GM12878 (cell line): ENCODE measurements at regions not wholly inside any gene's neighbourhood (a gene's known extent, or its start where the extent isn't known, plus 50 kb on each side); places are given as distances from the start of the nearest gene placed in this dataset.

Experiments used
- ATAC-seq: fragments of 200-7000 bp; cut with Tn5 transposase; 3 replicates; pipeline ENCODE4 v1.9.1; 2020; ENCODE audit warnings: mild to moderate bottlenecking, moderate library complexity
- BruUV-seq: library from RNA; stranded (reverse); fragments of 400-500 nt; replicated peaks from 2 replicates; lab custom pipeline; 2021; lab: Mats Ljungman, UMichigan
- CTCF ChIA-PET: fragments of 300-600 bp; sonication (Branson Sonifier 250); formaldehyde crosslinking; extraction: SDS; loops from one replicate; lab custom pipeline; 2021; ENCODE audit warnings: inconsistent platforms; lab: Yijun Ruan, JAX
- POLR2A ChIA-PET: fragments of 350-600 bp; formaldehyde crosslinking; extraction: SDS; loops from one replicate; lab custom pipeline; 2021; ENCODE audit warnings: inconsistent platforms; lab: Charles Lee
- RAD21 ChIA-PET: fragments of 300-600 bp; sonication (Branson Sonifier 250); formaldehyde crosslinking; loops from one replicate; lab custom pipeline; 2023; ENCODE audit warnings: antibody characterized with exemption; ENCODE audit not compliant: unreplicated experiment; lab: Charles Lee
- SMC1A ChIA-PET: fragments of 300-600 bp; sonication (Branson Sonifier 250); formaldehyde crosslinking; loops from one replicate; lab custom pipeline; 2023; ENCODE audit not compliant: unreplicated experiment, uncharacterized antibody; lab: Charles Lee
- DNase-seq: peaks from one replicate; pipeline ENCODE4 v3.0.0-alpha.2; 2011; ENCODE audit warnings: low read depth, low spot score
- FAIRE-seq: peaks from 3 replicates; lab custom pipeline; 2011; peaks lifted over from hg19 to GRCh38; lab: Jason Lieb, UNC
- H2AFZ ChIP-seq: 2 replicates; pipeline ENCODE4 v1.6.0; 2011; ENCODE audit warnings: low read depth, low read length, control low read depth; ENCODE audit not compliant: control insufficient read depth
- H3K27ac ChIP-seq: 2 replicates; pipeline ENCODE4 v1.5.1; 2011; ENCODE audit warnings: control low read depth; ENCODE audit not compliant: control insufficient read depth, insufficient read depth
- H3K27me3 ChIP-seq, 2 experiments: replicated peaks in 1 of 2; 2 replicates each; pipeline versions ENCODE4 v1.6.0 to v1.6.1; 2011; ENCODE audit warnings: low read length in 1 of 2; ENCODE audit not compliant: control insufficient read depth in 2 of 2, insufficient read depth in 2 of 2
- H3K36me3 ChIP-seq, 2 experiments: 2 replicates each; pipeline ENCODE4 v1.5.1; 2011; ENCODE audit warnings: low read length in 1 of 2; ENCODE audit not compliant: control insufficient read depth in 2 of 2, insufficient read depth in 2 of 2
- H3K4me1 ChIP-seq: 2 replicates; pipeline ENCODE4 v1.6.1; 2011; ENCODE audit warnings: mild to moderate bottlenecking, low read length, moderate library complexity, mixed read lengths; ENCODE audit not compliant: control insufficient read depth, insufficient read depth
- H3K4me2 ChIP-seq: 2 replicates; pipeline ENCODE4 v1.6.0; 2011; ENCODE audit warnings: control low read depth; ENCODE audit not compliant: control insufficient read depth, insufficient read depth
- H3K4me3 ChIP-seq: fragments of 200-600 bp; sonication (generic); 2 replicates; pipeline ENCODE4 v1.5.1; 2016
- H3K79me2 ChIP-seq: 2 replicates; pipeline ENCODE4 v1.6.0; 2011; ENCODE audit warnings: low read length; ENCODE audit not compliant: control insufficient read depth, insufficient read depth
- H3K9ac ChIP-seq: 2 replicates; pipeline ENCODE4 v1.8.0; 2011; ENCODE audit warnings: low read length, control low read depth, mixed read lengths; ENCODE audit not compliant: control insufficient read depth, insufficient read depth
- H3K9me3 ChIP-seq: replicated peaks from 3 replicates; pipeline ENCODE4 v1.5.1; 2011; ENCODE audit warnings: mild to moderate bottlenecking, low read length; ENCODE audit not compliant: control insufficient read depth, insufficient read depth
- H4K20me1 ChIP-seq: 2 replicates; pipeline ENCODE4 v1.6.0; 2011; ENCODE audit not compliant: control insufficient read depth, insufficient read depth
- ATF3 ChIP-seq: IDR thresholded peaks from 2 replicates; pipeline ENCODE4 v1.6.1; 2011; ENCODE audit warnings: low read depth, mild to moderate bottlenecking, low read length, moderate library complexity, borderline replicate concordance; ENCODE audit errors: extremely low read depth
- CBX5 ChIP-seq: sonication (generic); IDR thresholded peaks from 2 replicates; pipeline ENCODE4 v1.6.1; 2016; ENCODE audit warnings: low read depth, moderate library complexity, mild to moderate bottlenecking, inconsistent platforms
- GABPA ChIP-seq: IDR thresholded peaks from 2 replicates; pipeline ENCODE4 v1.6.1; 2014; ENCODE audit warnings: antibody characterized with exemption, low read depth, mild to moderate bottlenecking, inconsistent platforms
- NFXL1 ChIP-seq: fragments of 450-650 bp; IDR thresholded peaks from 2 replicates; pipeline ENCODE4 v1.6.1; 2017; ENCODE audit warnings: antibody characterized with exemption, mild to moderate bottlenecking, borderline replicate concordance
- PRDM15 ChIP-seq: fragments of 450-650 bp; formaldehyde crosslinking; IDR thresholded peaks from 2 replicates; pipeline ENCODE4 v1.4.0; 2020; ENCODE audit warnings: mild to moderate bottlenecking, moderate library complexity
- SUPT20H ChIP-seq: IDR thresholded peaks from 2 replicates; pipeline ENCODE4 v1.6.1; 2011; ENCODE audit warnings: low read depth, mild to moderate bottlenecking, low read length, moderate library complexity, borderline replicate concordance; ENCODE audit not compliant: control insufficient read depth
- USF2 ChIP-seq: IDR thresholded peaks from 2 replicates; pipeline ENCODE4 v1.6.1; 2011; ENCODE audit warnings: low read depth, low read length, improper control_type of control experiment, borderline replicate concordance
- ZNF207 ChIP-seq: fragments of 450-650 bp; IDR thresholded peaks from 2 replicates; pipeline ENCODE4 v1.6.1; 2014; ENCODE audit warnings: antibody characterized with exemption, mild to moderate bottlenecking, borderline replicate concordance
- WGBS: methylation state at CpG from one replicate; pipeline ENCODE4 v1.1.6; 2016; ENCODE audit warnings: low lambda C conversion rate; ENCODE audit not compliant: insufficient replicate concordance, insufficient coverage; ENCODE audit errors: missing lambda C conversion rate; 5-methylcytosine and 5-hydroxymethylcytosine counted together
- in situ Hi-C: fragments of 300-500 bp; cut with MboI; formaldehyde crosslinking; loops from 9 replicates; pipeline ENCODE4 v1.14.3; 2018; ENCODE audit warnings: mixed read lengths
- intact Hi-C: fragments of 100-400 bp; cut with micrococcal nuclease; formaldehyde crosslinking; loops from one replicate; pipeline ENCODE4 v1.14.2; 2022; ENCODE audit not compliant: unreplicated experiment

GRCh38 chr4:187192266-187192665 lies 468.6 kb upstream of the FAT1 start (continued):
- no peak for TF ChIP-seq PRDM15
- TF ChIP-seq NFXL1, result no peak
- TF ChIP-seq ATF3, result no peak
- no peak for TF ChIP-seq ZNF207
- TF ChIP-seq CBX5, result no peak
- no peak for TF ChIP-seq USF2
- TF ChIP-seq SUPT20H, result no peak

- H3K9me3 ChIP-seq, result no peaks in the 10 kb centered on the region
- in situ Hi-C loops, result no loop called here
- ATAC-seq (no peak), DNase-seq (no peak), FAIRE-seq (no peak)
- no peaks in the 10 kb centered on the region for H3K79me2 ChIP-seq
- ChIA-PET RAD21 (no interaction called here), POLR2A (no interaction called here), SMC1A (no interaction called here), CTCF (no interaction called here)
- no peaks in the 10 kb centered on the region for H3K4me1 ChIP-seq
- H3K4me2 ChIP-seq, result no peak overlapping the region
- H3K9ac ChIP-seq, result no peak overlapping the region
- no peaks in the 10 kb centered on the region for H4K20me1 ChIP-seq
- H3K4me3 ChIP-seq, result no peak overlapping the region
- intact Hi-C loops, result no loop called here
- H2AFZ ChIP-seq, result no peak overlapping the region
- WGBS, result 0% methylated on average over 3 of the region's 3 CpGs
- no peaks in the 10 kb centered on the region for H3K36me3 ChIP-seq
- BruUV-seq, result no TSS peak
- no peak overlapping the region for H3K27ac ChIP-seq
- TF ChIP-seq GABPA, result no peak
- TF ChIP-seq, all 136 proteins: peak for 0
- H3K27me3 ChIP-seq, result no peaks in the 10 kb centered on the region
These were observed 469.5 kb upstream of the FAT1 start for GRCh38 chr4:187193141-187193540.
